Erythroblast (primary cell): ENCODE measurements at regions not wholly inside any gene's neighbourhood (a gene's known extent, or its start where the extent isn't known, plus 50 kb on each side); places are given as distances from the start of the nearest gene placed in this dataset.

ENCODE experiments used
- GATA1 ChIP-seq: IDR thresholded peaks from 2 replicates; pipeline ENCODE4 v1.6.1; 2011; ENCODE audit warnings: low read depth, mild to moderate bottlenecking, control low read depth, low read length, moderate library complexity
- POLR2A ChIP-seq: IDR thresholded peaks from 2 replicates; pipeline ENCODE4 v1.6.1; 2011; ENCODE audit warnings: mild to moderate bottlenecking, low read length

DNA sequence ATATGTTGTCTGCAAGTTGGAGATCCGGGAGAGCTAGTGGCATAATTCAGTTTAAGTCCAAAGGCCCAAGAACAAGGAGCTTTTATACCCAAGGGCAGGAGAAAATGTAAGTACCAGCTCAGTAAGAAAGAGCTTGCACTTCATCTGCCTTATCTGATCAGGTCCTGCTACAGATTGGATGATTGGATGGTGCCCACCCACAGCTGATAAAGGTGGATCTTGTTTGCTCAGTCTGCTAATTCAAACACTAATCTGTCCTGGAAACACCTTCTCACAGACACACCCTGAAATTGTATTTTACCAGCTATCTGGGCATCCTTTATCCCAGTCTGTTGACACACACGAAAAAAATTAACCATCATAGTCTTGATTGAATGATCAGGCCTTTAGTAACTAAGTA lies 230.7 kb upstream of the SLC16A7 start:
- TF ChIP-seq POLR2A: no peak
- TF ChIP-seq GATA1: no peak
